ENCODE measurements at regions not wholly inside any gene's neighbourhood (a gene's known extent, or its start where the extent isn't known, plus 50 kb on each side); places are given as distances from the start of the nearest gene placed in this dataset.

DNA sequence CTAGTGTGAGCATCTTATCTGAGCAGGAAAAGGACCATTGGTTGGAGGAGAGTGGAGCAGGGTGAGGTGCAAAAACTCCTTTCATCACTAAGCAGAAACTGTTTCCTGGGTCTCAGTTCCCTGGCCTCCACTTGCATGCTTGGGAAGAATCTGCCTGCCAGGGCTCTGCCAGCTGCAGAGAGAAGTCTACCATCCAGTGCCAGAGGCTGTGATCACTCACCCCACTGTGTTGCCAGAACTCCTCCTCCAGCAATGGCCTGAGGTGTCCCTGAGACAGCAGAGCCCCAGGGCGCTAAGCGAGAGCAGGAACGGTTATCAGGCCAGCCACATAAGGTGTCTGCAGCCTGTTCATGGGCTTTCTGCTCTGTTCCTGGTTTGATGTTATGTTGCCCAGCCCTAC lies 991.4 kb downstream of the CCSER2 start:
- ChIA-PET CTCF (no interaction called here), POLR2A (ENCODE audit: unreplicated experiment) (no interaction called here)
- H3K9me3 ChIP-seq (ENCODE audit: control insufficient read depth, insufficient read depth, low read length), result peaks cover 26% of the 10 kb centered on the region
- H2AK9ac ChIP-seq (replicated peaks; ENCODE audit: low read depth, low read length, poor library complexity), result no peak overlapping the region
- no peak overlapping the region for H2BK15ac ChIP-seq (ENCODE audit: low read depth, low read length)
- no peaks in the 10 kb centered on the region for H4K20me1 ChIP-seq (ENCODE audit: insufficient read depth, low read length)
- dilution Hi-C loops (cut with HindIII; ENCODE audit: low sequenced_read_pairs, unreplicated experiment), result no loop called here
- no peaks in the 10 kb centered on the region for H3K4me1 ChIP-seq (ENCODE audit: control insufficient read depth, insufficient read depth, low read length)
- no peak overlapping the region for H2AK5ac ChIP-seq (ENCODE audit: low read depth, low read length)
- no peak overlapping the region for H3K4me3 ChIP-seq (ENCODE audit: insufficient read depth, low read depth, low read length)
- H3K4ac ChIP-seq (ENCODE audit: low read depth, low read length), result no peak overlapping the region
- in situ Hi-C loops (cut with MboI; ENCODE audit: low sequenced_read_pairs), result no loop called here
- no peak overlapping the region for H4K8ac ChIP-seq (ENCODE audit: low read depth in 2 of 2, low read length in 2 of 2)
- H3K79me1 ChIP-seq (ENCODE audit: low read depth in 1 of 2, low read length in 2 of 2), result no peaks in the 10 kb centered on the region
- intact Hi-C loops (cut with micrococcal nuclease), result no loop called here
- H4K5ac ChIP-seq (ENCODE audit: low read depth, low read length), result no peak overlapping the region
- no peak overlapping the region for H3K56ac ChIP-seq (ENCODE audit: extremely low read depth, insufficient read depth, low read length)
- H4K91ac ChIP-seq (ENCODE audit: insufficient read depth, low read depth, low read length), result no peak overlapping the region
- no peaks in the 10 kb centered on the region for H3K27me3 ChIP-seq (ENCODE audit: control insufficient read depth, insufficient read depth, low read length)
- H2BK5ac ChIP-seq (ENCODE audit: low read depth, low read length, poor library complexity, severe bottlenecking), result no peak overlapping the region
- no peak overlapping the region for H3K27ac ChIP-seq (ENCODE audit: insufficient read depth, low read length)
- TF ChIP-seq POLR2A (IDR thresholded peaks at IDR 0.05; ENCODE audit: low read depth, low read length) (no peak), CHD1 (IDR thresholded peaks at IDR 0.05; ENCODE audit: low read depth, low read length) (no peak), SMC3 (IDR thresholded peaks at IDR 0.05; ENCODE audit: low read depth, low read length) (no peak), BHLHE40 (IDR thresholded peaks at IDR 0.05; ENCODE audit: low read depth, low read length) (no peak), RFX5 (IDR thresholded peaks at IDR 0.05; ENCODE audit: low read depth, low read length) (no peak), MAZ (IDR thresholded peaks at IDR 0.05; ENCODE audit: borderline replicate concordance, low read depth, low read length) (no peak), RAD21 (IDR thresholded peaks at IDR 0.05; ENCODE audit: low read length) (no peak), MXI1 (IDR thresholded peaks at IDR 0.05; ENCODE audit: borderline replicate concordance, low read depth, low read length) (no peak), FOS (IDR thresholded peaks at IDR 0.05; ENCODE audit: low read depth, low read length) (no peak), RCOR1 (IDR thresholded peaks at IDR 0.05; ENCODE audit: insufficient replicate concordance, low read length) (no peak), NFE2L2 (IDR thresholded peaks at IDR 0.05; ENCODE audit: low read depth, low read length) (no peak), CEBPB (IDR thresholded peaks at IDR 0.05; ENCODE audit: low read depth, low read length) (no peak)
- TF ChIP-seq, protein P1, sequence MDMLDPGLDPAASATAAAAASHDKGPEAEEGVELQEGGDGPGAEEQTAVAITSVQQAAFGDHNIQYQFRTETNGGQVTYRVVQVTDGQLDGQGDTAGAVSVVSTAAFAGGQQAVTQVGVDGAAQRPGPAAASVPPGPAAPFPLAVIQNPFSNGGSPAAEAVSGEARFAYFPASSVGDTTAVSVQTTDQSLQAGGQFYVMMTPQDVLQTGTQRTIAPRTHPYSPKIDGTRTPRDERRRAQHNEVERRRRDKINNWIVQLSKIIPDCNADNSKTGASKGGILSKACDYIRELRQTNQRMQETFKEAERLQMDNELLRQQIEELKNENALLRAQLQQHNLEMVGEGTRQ (IDR thresholded peaks at IDR 0.05; ENCODE audit: low read depth, low read length), result no peak
- TF ChIP-seq, protein P2, sequence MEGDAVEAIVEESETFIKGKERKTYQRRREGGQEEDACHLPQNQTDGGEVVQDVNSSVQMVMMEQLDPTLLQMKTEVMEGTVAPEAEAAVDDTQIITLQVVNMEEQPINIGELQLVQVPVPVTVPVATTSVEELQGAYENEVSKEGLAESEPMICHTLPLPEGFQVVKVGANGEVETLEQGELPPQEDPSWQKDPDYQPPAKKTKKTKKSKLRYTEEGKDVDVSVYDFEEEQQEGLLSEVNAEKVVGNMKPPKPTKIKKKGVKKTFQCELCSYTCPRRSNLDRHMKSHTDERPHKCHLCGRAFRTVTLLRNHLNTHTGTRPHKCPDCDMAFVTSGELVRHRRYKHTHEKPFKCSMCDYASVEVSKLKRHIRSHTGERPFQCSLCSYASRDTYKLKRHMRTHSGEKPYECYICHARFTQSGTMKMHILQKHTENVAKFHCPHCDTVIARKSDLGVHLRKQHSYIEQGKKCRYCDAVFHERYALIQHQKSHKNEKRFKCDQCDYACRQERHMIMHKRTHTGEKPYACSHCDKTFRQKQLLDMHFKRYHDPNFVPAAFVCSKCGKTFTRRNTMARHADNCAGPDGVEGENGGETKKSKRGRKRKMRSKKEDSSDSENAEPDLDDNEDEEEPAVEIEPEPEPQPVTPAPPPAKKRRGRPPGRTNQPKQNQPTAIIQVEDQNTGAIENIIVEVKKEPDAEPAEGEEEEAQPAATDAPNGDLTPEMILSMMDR (conservative IDR thresholded peaks at IDR 0.05; ENCODE audit: low read depth, low read length), result no peak
- ATAC-seq (ENCODE audit: low read depth) (no peak), DNase-seq (no peak)
- no peak overlapping the region for H3K18ac ChIP-seq (ENCODE audit: low read depth, low read length)
- BruUV-seq (replicated peaks), result no TSS peak
- H3K14ac ChIP-seq (replicated peaks; ENCODE audit: low read depth, low read length), result no peak overlapping the region
- H2AFZ ChIP-seq (replicated peaks; ENCODE audit: low read length, poor library complexity), result no peak overlapping the region
- H3K36me3 ChIP-seq (ENCODE audit: control insufficient read depth, insufficient read depth, low read length), result no peaks in the 10 kb centered on the region
- no peak overlapping the region for H3K23ac ChIP-seq (ENCODE audit: low read depth, low read length)
- H3K9me1 ChIP-seq (ENCODE audit: insufficient read depth, low read length), result no peaks in the 10 kb centered on the region
- no CpG with 5 or more reads among the region's 3 CpGs for WGBS, 2 experiments (ENCODE audit: extremely low coverage in 2 of 2, insufficient read length in 1 of 2)
- H2BK120ac ChIP-seq (ENCODE audit: low read depth, low read length), result no peak overlapping the region
- no peak overlapping the region for H3K9ac ChIP-seq (ENCODE audit: low read depth, low read length)
- no peak overlapping the region for H2BK20ac ChIP-seq (ENCODE audit: low read depth, low read length)
- H3K4me2 ChIP-seq (ENCODE audit: low read depth, low read length), result no peak overlapping the region
